Activated CD4-positive, alpha-beta T cell treated with anti-CD3 and anti-CD28 coated beads for 36 hours (primary cell): ENCODE measurements at regions not wholly inside any gene's neighbourhood (a gene's known extent, or its start where the extent isn't known, plus 50 kb on each side); places are given as distances from the start of the nearest gene placed in this dataset.
"Not testable (repeated sequence)": the region's sequence is repeated elsewhere in the genome, so short reads cannot be mapped to it uniquely, and the experiment has no call there.

Source experiments
- ATAC-seq: fragments of 200-7000 bp; cut with Tn5 transposase; one replicate; pipeline ENCODE4 v1.10.0; 2021; ENCODE audit warnings: mild to moderate bottlenecking, moderate library complexity
- CTCF ChIA-PET: fragments of 350-600 bp; sonication (Branson Sonifier 250); formaldehyde crosslinking; loops from one replicate; lab custom pipeline; 2021; ENCODE audit warnings: antibody characterized with exemption; lab: Charles Lee
- POLR2A ChIA-PET: fragments of 350-600 bp; sonication (Branson Sonifier 250); formaldehyde crosslinking; loops from one replicate; lab custom pipeline; 2021; ENCODE audit warnings: antibody characterized with exemption, inconsistent platforms; lab: Charles Lee
- DNase-seq: peaks from one replicate; pipeline ENCODE4 v3.0.0-alpha.2; 2020
- H3K27ac Mint-ChIP-seq: one replicate; pipeline ENCODE4 v1.8.0; 2021; ENCODE audit warnings: mixed read lengths
- H3K27me3 Mint-ChIP-seq: one replicate; pipeline ENCODE4 v1.8.0; 2021; ENCODE audit warnings: mixed read lengths
- H3K36me3 Mint-ChIP-seq: one replicate; pipeline ENCODE4 v1.8.0; 2021; ENCODE audit warnings: low read depth, mixed read lengths
- H3K4me1 Mint-ChIP-seq: one replicate; pipeline ENCODE4 v1.8.0; 2021; ENCODE audit warnings: mixed read lengths
- H3K4me3 Mint-ChIP-seq: one replicate; pipeline ENCODE4 v1.8.0; 2021; ENCODE audit warnings: mild to moderate bottlenecking, moderate library complexity, mixed read lengths
- H3K9me3 Mint-ChIP-seq: one replicate; pipeline ENCODE4 v1.8.0; 2021; ENCODE audit warnings: low read depth, mixed read lengths
- intact Hi-C, 2 experiments: fragments of 100-400 bp; cut with DNase I in 1 of 2; cut with micrococcal nuclease in 1 of 2; formaldehyde crosslinking; loops; one replicate each; pipeline versions ENCODE4 v1.14.2 to v1.15.1; 2022 to 2024; cut with DNase I, micrococcal nuclease

DNA sequence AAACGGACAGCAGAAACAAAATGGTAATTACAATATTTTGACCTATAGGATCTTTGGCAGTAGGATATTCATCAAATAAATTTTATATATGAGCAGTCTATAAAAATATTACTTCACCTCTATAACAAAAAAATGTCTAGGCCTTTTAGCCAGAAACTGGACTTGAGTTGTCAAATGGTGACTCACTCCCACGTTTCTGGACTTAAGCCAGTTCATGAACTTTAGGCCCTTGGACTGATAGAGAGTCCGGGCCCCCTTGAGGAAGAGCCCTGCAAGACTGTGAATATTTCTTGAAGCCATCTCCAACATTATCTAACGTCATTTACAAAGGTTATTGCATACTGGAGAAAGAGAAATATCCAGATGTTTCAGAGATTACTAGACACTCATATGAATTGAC, 106.8 kb upstream of the FAM47A start:
- DNase-seq: no peak
- intact Hi-C loops: no loop called here
- Mint-ChIP-seq H3K4me1 (no peaks in the 10 kb centered on the region), H3K9me3 (no peaks in the 10 kb centered on the region), H3K36me3 (no peaks in the 10 kb centered on the region), H3K27me3 (no peaks in the 10 kb centered on the region), H3K4me3 (no peak overlapping the region), H3K27ac (no peak overlapping the region)
- POLR2A ChIA-PET: no interaction called here
- CTCF ChIA-PET: no interaction called here
- ATAC-seq: no peak

DNA sequence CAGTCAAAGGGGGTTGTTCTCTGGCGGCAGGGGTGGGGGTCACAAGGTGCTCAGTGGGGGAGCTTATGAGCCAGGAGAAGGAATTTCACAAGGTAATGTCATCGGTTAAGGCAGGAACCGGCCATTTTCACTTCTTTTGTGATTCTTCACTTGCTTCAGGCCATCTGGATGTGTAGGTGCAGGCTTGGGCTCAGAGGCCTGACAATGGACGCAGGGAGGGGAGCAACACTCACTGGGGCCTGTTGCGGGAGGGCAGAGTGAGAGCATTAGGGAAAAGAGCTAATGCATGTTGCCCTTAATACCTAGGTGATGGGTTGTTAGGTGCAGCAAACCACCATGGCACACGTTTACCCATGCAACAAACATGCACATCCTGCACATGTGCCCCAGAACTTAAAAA, 98.0 kb upstream of the FAM47A start:
- H3K27ac Mint-ChIP-seq, ATAC-seq, H3K9me3 Mint-ChIP-seq, POLR2A ChIA-PET, H3K27me3 Mint-ChIP-seq, DNase-seq, H3K4me1 Mint-ChIP-seq, H3K4me3 Mint-ChIP-seq, intact Hi-C loops, H3K36me3 Mint-ChIP-seq, CTCF ChIA-PET: not testable (repeated sequence)

DNA sequence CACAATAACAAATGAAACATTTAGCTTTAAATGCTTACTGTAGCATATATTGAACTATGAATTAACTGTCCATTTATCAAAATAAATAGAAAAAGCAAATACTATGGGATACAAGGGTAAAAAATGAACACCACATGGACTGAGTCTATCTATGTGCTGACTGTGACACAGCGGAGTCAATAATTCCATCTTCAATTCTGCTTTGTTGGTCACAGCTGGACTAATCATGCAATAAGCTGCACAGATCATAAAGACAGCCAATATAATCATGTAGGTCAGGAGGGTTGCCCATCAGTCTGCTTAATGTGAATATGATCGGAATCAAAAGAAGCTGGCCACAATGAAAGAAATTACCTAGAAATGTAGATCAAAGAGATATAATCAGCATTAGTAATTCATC, 95.7 kb upstream of the FAM47A start:
- Mint-ChIP-seq H3K27me3 (no peaks in the 10 kb centered on the region), H3K9me3 (peaks cover 2% of the 10 kb centered on the region), H3K4me3 (no peak overlapping the region), H3K27ac (no peak overlapping the region), H3K36me3 (no peaks in the 10 kb centered on the region), H3K4me1 (no peaks in the 10 kb centered on the region)
- intact Hi-C loops: no loop called here
- ChIA-PET POLR2A (no interaction called here), CTCF (no interaction called here)
- DNase-seq (no peak), ATAC-seq (no peak)

- H3K4me3 Mint-ChIP-seq: no peak overlapping the region
- ChIA-PET POLR2A (no interaction called here), CTCF (no interaction called here)
- no peaks in the 10 kb centered on the region for H3K4me1 Mint-ChIP-seq
- no peaks in the 10 kb centered on the region for H3K36me3 Mint-ChIP-seq
- peaks cover 2% of the 10 kb centered on the region for H3K9me3 Mint-ChIP-seq
- H3K27me3 Mint-ChIP-seq: no peaks in the 10 kb centered on the region
- no peak for DNase-seq
- no peak overlapping the region for H3K27ac Mint-ChIP-seq
- intact Hi-C loops: no loop called here
- ATAC-seq: no peak
These were observed 91.5 kb upstream of the FAM47A start for GRCh38 chrX:34223574-34223973.

DNA sequence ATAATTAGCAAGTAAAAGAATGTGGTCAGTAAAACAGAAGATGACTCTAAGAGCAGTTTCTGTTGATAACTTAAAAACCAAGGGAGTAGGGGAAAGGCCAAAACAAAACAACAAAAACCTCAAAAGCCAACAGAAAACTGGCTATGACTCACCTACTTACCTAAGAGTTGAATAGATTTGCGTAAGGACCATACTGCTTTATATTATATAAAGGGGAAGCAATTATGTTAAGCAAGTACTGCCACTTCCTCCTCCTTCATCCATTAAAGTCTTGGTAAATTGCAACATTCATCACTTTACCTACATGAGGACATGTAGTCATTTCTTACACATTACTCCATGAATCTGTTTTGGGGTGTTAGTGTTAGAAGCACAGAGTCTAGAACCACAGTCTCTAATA, 85.9 kb upstream of the FAM47A start:
- intact Hi-C loops: no loop called here
- H3K27me3 Mint-ChIP-seq: no peaks in the 10 kb centered on the region
- no peak overlapping the region for H3K4me3 Mint-ChIP-seq
- no peak overlapping the region for H3K27ac Mint-ChIP-seq
- ATAC-seq (no peak), DNase-seq (no peak)
- ChIA-PET POLR2A (no interaction called here), CTCF (no interaction called here)
- H3K4me1 Mint-ChIP-seq: no peaks in the 10 kb centered on the region
- H3K9me3 Mint-ChIP-seq: peaks cover 7% of the 10 kb centered on the region
- no peaks in the 10 kb centered on the region for H3K36me3 Mint-ChIP-seq

GRCh38 chrX:34197946-34198345, 65.8 kb upstream of the FAM47A start:
- H3K4me3 Mint-ChIP-seq: no peak overlapping the region
- intact Hi-C loops: no loop called here
- no peak overlapping the region for H3K27ac Mint-ChIP-seq
- H3K9me3 Mint-ChIP-seq: no peaks in the 10 kb centered on the region
- no peaks in the 10 kb centered on the region for H3K4me1 Mint-ChIP-seq
- ChIA-PET CTCF (no interaction called here), POLR2A (no interaction called here)
- DNase-seq (no peak), ATAC-seq (no peak)
- H3K27me3 Mint-ChIP-seq: no peaks in the 10 kb centered on the region
- H3K36me3 Mint-ChIP-seq: no peaks in the 10 kb centered on the region
